HEK293 (cell line): ENCODE measurements at regions not wholly inside any gene's neighbourhood (a gene's known extent, or its start where the extent isn't known, plus 50 kb on each side); places are given as distances from the start of the nearest gene placed in this dataset.

ENCODE experiments used
- CTCF ChIA-PET: fragments of 350-600 bp; formaldehyde crosslinking; extraction: SDS; loops from one replicate; lab custom pipeline; 2021; ENCODE audit warnings: antibody characterized with exemption; lab: Yijun Ruan, JAX
- POLR2A ChIA-PET: fragments of 300-600 bp; formaldehyde crosslinking; extraction: SDS; loops from one replicate; lab custom pipeline; 2020; ENCODE audit warnings: antibody characterized with exemption, inconsistent platforms; lab: Yijun Ruan, JAX
- H3K27ac ChIP-seq: fragments of 200-500 bp; sonication (Bioruptor generic); 2 replicates; pipeline ENCODE4 v1.5.1; 2014; ENCODE audit warnings: low read depth, low read length, control low read depth, inconsistent platforms; ENCODE audit errors: extremely low read depth
- H3K36me3 ChIP-seq, 2 experiments: fragments of 200-500 bp in 1 of 2; sonication (Bioruptor generic) in 1 of 2; 1 replicate in 1 of 2; 2 replicates in 1 of 2; pipeline ENCODE4 v1.5.1; 2014 to 2017; ENCODE audit warnings: inconsistent platforms in 2 of 2, low read length in 2 of 2; ENCODE audit not compliant: control insufficient read depth in 2 of 2, insufficient read depth in 1 of 2
- H3K4me1 ChIP-seq: fragments of 200-500 bp; sonication (Bioruptor generic); 2 replicates; pipeline ENCODE4 v1.5.1; 2014; ENCODE audit warnings: mild to moderate bottlenecking, low read length, inconsistent platforms; ENCODE audit not compliant: control insufficient read depth, insufficient read depth
- H3K4me3 ChIP-seq: 2 replicates; pipeline ENCODE4 v1.5.1; 2011; ENCODE audit warnings: low read depth, mild to moderate bottlenecking, control low read depth, low read length, moderate library complexity
- H3K9me3 ChIP-seq: fragments of 200-500 bp; sonication (Bioruptor generic); 2 replicates; pipeline ENCODE4 v1.5.1; 2014; ENCODE audit warnings: low read depth, low read length, inconsistent platforms; ENCODE audit not compliant: control insufficient read depth, insufficient read depth
- ATF2 ChIP-seq: fragments of 450-650 bp; formaldehyde crosslinking; IDR thresholded peaks from 2 replicates; pipeline ENCODE4 v1.5.1; 2016; ENCODE audit warnings: missing biosample characterization, missing genetic modification characterization, low read depth
- IKZF3 ChIP-seq: fragments of 450-650 bp; IDR thresholded peaks from 2 replicates; pipeline ENCODE4 v1.5.0; 2018; ENCODE audit warnings: missing biosample characterization, mild to moderate bottlenecking, missing genetic modification characterization, moderate library complexity
- KLF9 ChIP-seq: fragments of 450-650 bp; formaldehyde crosslinking; IDR thresholded peaks from 2 replicates; pipeline ENCODE4 v1.5.1; 2016; ENCODE audit warnings: missing biosample characterization, missing genetic modification characterization, low read depth
- RBAK ChIP-seq: fragments of 450-650 bp; formaldehyde crosslinking; IDR thresholded peaks from 2 replicates; pipeline ENCODE4 v1.5.1; 2016; ENCODE audit warnings: missing biosample characterization, missing genetic modification characterization
- TCF7L2 ChIP-seq: IDR thresholded peaks from 2 replicates; pipeline ENCODE4 v1.6.1; 2011; ENCODE audit warnings: low read depth, mild to moderate bottlenecking, inconsistent platforms, low read length, moderate library complexity, borderline replicate concordance
- WT1 ChIP-seq: fragments of 450-650 bp; formaldehyde crosslinking; IDR thresholded peaks from 2 replicates; pipeline ENCODE4 v1.5.1; 2016; ENCODE audit warnings: missing biosample characterization, missing genetic modification characterization
- ZBTB17 ChIP-seq: fragments of 450-650 bp; formaldehyde crosslinking; IDR thresholded peaks from 2 replicates; pipeline ENCODE4 v1.5.1; 2016; ENCODE audit warnings: missing biosample characterization, missing genetic modification characterization
- ZBTB6 ChIP-seq: fragments of 450-650 bp; formaldehyde crosslinking; IDR thresholded peaks from 2 replicates; pipeline ENCODE4 v1.5.1; 2017; ENCODE audit warnings: missing biosample characterization, missing genetic modification characterization
- ZNF114 ChIP-seq: fragments of 450-650 bp; formaldehyde crosslinking; IDR thresholded peaks from 2 replicates; pipeline ENCODE4 v1.5.0; 2017; ENCODE audit warnings: missing biosample characterization, missing genetic modification characterization
- ZNF148 ChIP-seq: fragments of 450-650 bp; formaldehyde crosslinking; IDR thresholded peaks from 2 replicates; pipeline ENCODE4 v1.5.0; 2017; ENCODE audit warnings: missing biosample characterization, missing genetic modification characterization, borderline replicate concordance
- ZNF174 ChIP-seq: fragments of 450-650 bp; formaldehyde crosslinking; IDR thresholded peaks from 2 replicates; pipeline ENCODE4 v1.5.0; 2017; ENCODE audit warnings: missing biosample characterization, mild to moderate bottlenecking, missing genetic modification characterization
- ZNF175 ChIP-seq: fragments of 450-650 bp; formaldehyde crosslinking; IDR thresholded peaks from 2 replicates; pipeline ENCODE4 v1.5.1; 2016; ENCODE audit warnings: missing biosample characterization, missing genetic modification characterization
- ZNF2 ChIP-seq: fragments of 450-650 bp; formaldehyde crosslinking; IDR thresholded peaks from 2 replicates; pipeline ENCODE4 v1.5.1; 2016; ENCODE audit warnings: missing biosample characterization, missing genetic modification characterization
- ZNF302 ChIP-seq: fragments of 450-650 bp; formaldehyde crosslinking; IDR thresholded peaks from 2 replicates; pipeline ENCODE4 v1.5.1; 2016; ENCODE audit warnings: missing biosample characterization, missing genetic modification characterization, low read depth
- ZNF366 ChIP-seq: fragments of 450-650 bp; formaldehyde crosslinking; conservative IDR thresholded peaks from 2 replicates; pipeline ENCODE4 v1.5.1; 2016; ENCODE audit warnings: missing biosample characterization, missing genetic modification characterization
- ZNF560 ChIP-seq: fragments of 450-650 bp; formaldehyde crosslinking; IDR thresholded peaks from 2 replicates; pipeline ENCODE4 v1.5.1; 2017; ENCODE audit warnings: missing biosample characterization, missing genetic modification characterization, borderline replicate concordance
- ZNF639 ChIP-seq: fragments of 450-650 bp; formaldehyde crosslinking; IDR thresholded peaks from 2 replicates; pipeline ENCODE4 v1.5.1; 2016; ENCODE audit warnings: missing biosample characterization, missing genetic modification characterization
- ZNF654 ChIP-seq: fragments of 450-650 bp; formaldehyde crosslinking; IDR thresholded peaks from 2 replicates; pipeline ENCODE4 v1.5.1; 2016; ENCODE audit warnings: low read depth, missing biosample characterization, missing genetic modification characterization
- ZNF692 ChIP-seq: fragments of 450-650 bp; formaldehyde crosslinking; IDR thresholded peaks from 2 replicates; pipeline ENCODE4 v1.5.1; 2016; ENCODE audit warnings: missing biosample characterization, missing genetic modification characterization
- ZSCAN18 ChIP-seq: fragments of 450-650 bp; formaldehyde crosslinking; IDR thresholded peaks from 2 replicates; pipeline ENCODE4 v1.5.1; 2016; ENCODE audit warnings: missing biosample characterization, missing genetic modification characterization

- CTCF ChIA-PET, result interaction anchor here (1.1 kb wide), 1 partner anchor 720 kb away, joined by 5 read pairs; no protein-coding TSS in a partner anchor
- Histone ChIP-seq H3K9me3 (no peaks in the 10 kb centered on the region), H3K36me3 (no peaks in the 10 kb centered on the region), H3K4me3 (no peak overlapping the region), H3K4me1 (no peaks in the 10 kb centered on the region), H3K27ac (no peak overlapping the region)
- POLR2A ChIA-PET, result no interaction called here
- TF ChIP-seq ZNF366 (tag by site-specific recombination) (no peak), RBAK (no peak), ZNF692 (no peak), ZNF2 (tag by site-specific recombination) (no peak), ZNF114 (tag by site-specific recombination) (no peak), ZSCAN18 (no peak), WT1 (no peak), ATF2 (no peak), ZNF175 (tag by site-specific recombination) (no peak), IKZF3 (no peak), KLF9 (tag by site-specific recombination) (no peak), ZNF174 (no peak), ZBTB17 (no peak), ZNF148 (tag by site-specific recombination) (no peak), ZNF654 (tag by site-specific recombination) (no peak), ZBTB6 (tag by site-specific recombination) (no peak), TCF7L2 (no peak), ZNF302 (no peak), ZNF639 (tag by site-specific recombination) (no peak), ZNF560 (tag by site-specific recombination) (no peak)
Observed at GRCh38 chr4:178273168-178273567, 830.9 kb upstream of the AGA start.
